ENCODE measurements at regions not wholly inside any gene's neighbourhood (a gene's known extent, or its start where the extent isn't known, plus 50 kb on each side); places are given as distances from the start of the nearest gene placed in this dataset.

- DNase-seq = no peak
Observed at GRCh38 chr4:155616117-155616516, 50.5 kb upstream of the GUCY1A1 start.

- DNase-seq = no peak
Observed at GRCh38 chr4:155615081-155615887, 51.4 kb upstream of the GUCY1A1 start.

GRCh38 chr4:155614111-155614762, 52.4 kb upstream of the GUCY1A1 start:
- no peak for DNase-seq

GRCh38 chr4:155612074-155612473, 54.6 kb upstream of the GUCY1A1 start:
- DNase-seq = no peak

GRCh38 chr4:155611501-155611900, 55.1 kb upstream of the GUCY1A1 start:
- no peak for DNase-seq

- DNase-seq = no peak
Observed at GRCh38 chr4:155610143-155610542, 56.5 kb upstream of the GUCY1A1 start.

GRCh38 chr4:155609455-155610059, 57.1 kb upstream of the GUCY1A1 start:
- no peak for DNase-seq

- DNase-seq = no peak
Observed at GRCh38 chr4:155608225-155608885, 58.3 kb upstream of the GUCY1A1 start.

GRCh38 chr4:155607481-155607880, 59.2 kb upstream of the GUCY1A1 start:
- DNase-seq = no peak

GRCh38 chr4:155604718-155605626, 61.7 kb upstream of the GUCY1A1 start:
- no peak for DNase-seq

GRCh38 chr4:155603360-155603891, 63.2 kb upstream of the GUCY1A1 start:
- DNase-seq = no peak

GRCh38 chr4:155602351-155603140, 64.1 kb upstream of the GUCY1A1 start:
- no peak for DNase-seq

- no peak for DNase-seq
Observed at GRCh38 chr4:155600244-155600643, 66.4 kb upstream of the GUCY1A1 start.

GRCh38 chr4:155599596-155599995, 67.1 kb upstream of the GUCY1A1 start:
- no peak for DNase-seq

- DNase-seq = no peak
Observed at GRCh38 chr4:155599085-155599484, 67.6 kb upstream of the GUCY1A1 start.

GRCh38 chr4:155597933-155598451, 68.7 kb upstream of the GUCY1A1 start:
- no peak for DNase-seq

- DNase-seq = no peak
Observed at GRCh38 chr4:155597281-155597680, 69.4 kb upstream of the GUCY1A1 start.

GRCh38 chr4:155593793-155594192, 72.9 kb upstream of the GUCY1A1 start:
- DNase-seq = no peak

- DNase-seq = no peak
Observed at GRCh38 chr4:155592938-155593297, 73.7 kb upstream of the GUCY1A1 start.

GRCh38 chr4:155592179-155592937, 74.3 kb upstream of the GUCY1A1 start:
- no peak for DNase-seq

Data from activated CD8-positive, alpha-beta memory T cell treated with anti-CD3 and anti-CD28 coated beads, Interleukin-2, amount 50 U/mL, for 48 hours (primary cell).